ENCODE measurements at regions not wholly inside any gene's neighbourhood (a gene's known extent, or its start where the extent isn't known, plus 50 kb on each side); places are given as distances from the start of the nearest gene placed in this dataset.
A peak's percentile ranks its signal among the peaks of the same experiment; 100 is the strongest.

DNA sequence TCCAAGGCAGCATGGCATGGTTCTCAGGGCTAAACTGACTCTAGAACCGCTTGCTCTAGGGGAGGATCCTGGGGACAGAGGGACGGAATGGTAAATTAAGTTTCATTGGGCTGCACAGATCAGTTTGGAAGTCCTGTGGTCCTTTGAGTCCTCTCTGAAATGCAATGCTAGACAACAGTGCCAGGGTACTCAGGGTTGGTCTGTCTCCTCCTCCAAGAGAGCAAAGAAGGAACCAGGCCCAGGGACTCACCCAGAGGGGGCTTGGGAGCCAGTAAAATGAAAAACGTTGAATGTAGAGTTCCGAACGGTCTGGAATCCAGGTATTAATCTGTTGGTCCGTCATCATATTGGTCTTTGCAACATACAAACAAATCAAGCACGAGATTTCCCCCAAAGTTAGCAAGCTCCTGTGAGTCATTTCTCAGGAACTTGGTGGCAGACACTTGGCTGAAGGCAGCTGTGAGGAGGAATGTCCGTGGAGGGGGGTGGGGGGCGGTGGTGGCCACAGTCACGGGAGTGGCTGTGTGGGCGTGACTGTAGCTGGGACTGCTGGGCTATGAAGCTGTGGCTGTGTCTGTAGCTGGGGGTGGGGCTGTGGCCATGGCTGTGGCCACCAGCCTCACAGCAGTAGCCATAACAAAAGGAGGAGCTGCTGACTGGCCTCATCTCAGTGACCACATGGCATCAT, 361.0 kb downstream of the SHQ1 start:
- peaks cover 43% of the 10 kb centered on the region for H3K4me1 Mint-ChIP-seq (ENCODE audit: insufficient read depth, unreplicated experiment)
- intact Hi-C loops (cut with micrococcal nuclease) = no loop called here
- DNase-seq (ENCODE audit: unreplicated experiment) = peak; percentile 74
- H3K27ac Mint-ChIP-seq (ENCODE audit: low read depth, unreplicated experiment) = peak overlapping the region; percentile 77
- BruUV-seq (replicated peaks) = no TSS peak
- ChIA-PET POLR2A (interaction anchor here (1.0 kb wide), 1 partner anchor 40 kb away, joined by 3 read pairs; no protein-coding TSS in a partner anchor), CTCF (interaction anchor here (0.6 to 1.5 kb wide), 3 partner anchors 330 to 532 kb away, joined by 3 to 4 read pairs (median 4); no protein-coding TSS in a partner anchor)
- TF ChIP-seq, protein P1, sequence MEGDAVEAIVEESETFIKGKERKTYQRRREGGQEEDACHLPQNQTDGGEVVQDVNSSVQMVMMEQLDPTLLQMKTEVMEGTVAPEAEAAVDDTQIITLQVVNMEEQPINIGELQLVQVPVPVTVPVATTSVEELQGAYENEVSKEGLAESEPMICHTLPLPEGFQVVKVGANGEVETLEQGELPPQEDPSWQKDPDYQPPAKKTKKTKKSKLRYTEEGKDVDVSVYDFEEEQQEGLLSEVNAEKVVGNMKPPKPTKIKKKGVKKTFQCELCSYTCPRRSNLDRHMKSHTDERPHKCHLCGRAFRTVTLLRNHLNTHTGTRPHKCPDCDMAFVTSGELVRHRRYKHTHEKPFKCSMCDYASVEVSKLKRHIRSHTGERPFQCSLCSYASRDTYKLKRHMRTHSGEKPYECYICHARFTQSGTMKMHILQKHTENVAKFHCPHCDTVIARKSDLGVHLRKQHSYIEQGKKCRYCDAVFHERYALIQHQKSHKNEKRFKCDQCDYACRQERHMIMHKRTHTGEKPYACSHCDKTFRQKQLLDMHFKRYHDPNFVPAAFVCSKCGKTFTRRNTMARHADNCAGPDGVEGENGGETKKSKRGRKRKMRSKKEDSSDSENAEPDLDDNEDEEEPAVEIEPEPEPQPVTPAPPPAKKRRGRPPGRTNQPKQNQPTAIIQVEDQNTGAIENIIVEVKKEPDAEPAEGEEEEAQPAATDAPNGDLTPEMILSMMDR (IDR thresholded peaks at IDR 0.05; ENCODE audit: unreplicated experiment) = no peak
- no peaks in the 10 kb centered on the region for H3K9me3 Mint-ChIP-seq (ENCODE audit: unreplicated experiment)
- peaks cover 6% of the 10 kb centered on the region for H3K36me3 Mint-ChIP-seq (ENCODE audit: insufficient read depth, unreplicated experiment)
- peak overlapping the region; percentile 44 for H3K4me3 Mint-ChIP-seq (ENCODE audit: unreplicated experiment)
- no peaks in the 10 kb centered on the region for H3K27me3 Mint-ChIP-seq (ENCODE audit: insufficient read depth, unreplicated experiment)

DNA sequence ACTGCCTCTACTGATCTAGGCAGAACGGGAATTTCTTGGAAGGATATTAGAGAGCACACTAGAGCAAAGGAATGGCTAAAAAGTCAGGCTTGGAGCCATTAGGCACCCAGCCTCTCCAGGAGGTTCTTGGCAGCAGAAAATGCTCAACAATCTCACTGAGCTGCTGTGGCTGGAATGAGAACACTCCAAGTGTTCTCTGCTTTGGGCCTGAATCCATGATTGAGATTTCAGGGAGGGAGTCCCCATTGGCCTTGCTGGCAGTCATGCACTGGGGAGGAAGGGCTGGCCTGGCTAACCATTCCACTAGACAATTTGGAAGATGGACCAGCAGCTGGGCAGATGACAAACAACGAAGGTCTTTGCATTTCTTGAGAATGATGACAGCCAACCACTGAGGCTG, 362.6 kb downstream of the SHQ1 start:
- no peak for DNase-seq (ENCODE audit: unreplicated experiment)
- no peak overlapping the region for H3K4me3 Mint-ChIP-seq (ENCODE audit: unreplicated experiment)
- CTCF ChIA-PET = interaction anchor here (0.6 to 0.7 kb wide), 3 partner anchors 84 to 796 kb away, joined by 3 read pairs; no protein-coding TSS in a partner anchor
- intact Hi-C loops (cut with micrococcal nuclease) = no loop called here
- no peaks in the 10 kb centered on the region for H3K9me3 Mint-ChIP-seq (ENCODE audit: unreplicated experiment)
- H3K27ac Mint-ChIP-seq (ENCODE audit: low read depth, unreplicated experiment) = no peak overlapping the region
- TF ChIP-seq, protein P1 (IDR thresholded peaks at IDR 0.05; ENCODE audit: unreplicated experiment) = no peak
- peaks cover 6% of the 10 kb centered on the region for H3K36me3 Mint-ChIP-seq (ENCODE audit: insufficient read depth, unreplicated experiment)
- no TSS peak for BruUV-seq (replicated peaks)
- peaks cover 37% of the 10 kb centered on the region for H3K4me1 Mint-ChIP-seq (ENCODE audit: insufficient read depth, unreplicated experiment)
- POLR2A ChIA-PET = interaction anchor here (0.5 kb wide), 1 partner anchor 229 kb away, joined by 3 read pairs; no protein-coding TSS in a partner anchor
- H3K27me3 Mint-ChIP-seq (ENCODE audit: insufficient read depth, unreplicated experiment) = no peaks in the 10 kb centered on the region

DNA sequence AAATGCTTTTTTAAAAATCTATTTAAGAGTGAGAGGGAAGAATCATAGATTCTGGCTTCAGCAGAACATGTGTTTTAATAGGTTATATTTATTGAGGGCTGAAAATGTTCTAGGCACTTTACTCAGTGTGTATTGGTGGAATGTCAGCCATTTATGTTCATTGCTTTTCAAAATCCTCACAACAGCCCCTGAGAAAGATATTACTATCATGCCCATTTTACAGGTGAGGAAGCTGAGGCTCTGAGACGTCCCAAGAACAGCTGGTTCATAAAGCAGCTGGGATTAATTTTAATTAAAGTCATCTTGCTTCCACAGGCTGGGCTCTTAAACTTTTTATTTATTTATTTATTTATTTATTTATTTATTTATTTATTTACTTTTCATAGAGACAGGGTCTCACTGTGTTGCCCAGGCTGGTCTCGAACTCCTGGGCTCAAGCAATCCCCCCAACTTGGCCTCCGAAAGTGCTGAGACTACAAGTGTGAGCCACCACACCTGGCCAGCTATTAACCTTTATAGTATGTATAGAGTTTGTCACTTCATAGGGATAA, 364.6 kb downstream of the SHQ1 start:
- Mint-ChIP-seq H3K4me3 (ENCODE audit: unreplicated experiment) (no peak overlapping the region), H3K27me3 (ENCODE audit: insufficient read depth, unreplicated experiment) (no peaks in the 10 kb centered on the region)

More for the DNA sequence above, 364.6 kb downstream of the SHQ1 start:
- H3K4me1 Mint-ChIP-seq (ENCODE audit: insufficient read depth, unreplicated experiment) = peaks cover 33% of the 10 kb centered on the region
- ChIA-PET CTCF (interaction anchor here (0.6 kb wide), 1 partner anchor 474 kb away, joined by 3 read pairs; no protein-coding TSS in a partner anchor), POLR2A (interaction anchor here (0.7 to 2.2 kb wide), 5 partner anchors 9 to 529 kb away, joined by 3 to 9 read pairs (median 4); no protein-coding TSS in a partner anchor)
- DNase-seq (ENCODE audit: unreplicated experiment) = no peak
- H3K9me3 Mint-ChIP-seq (ENCODE audit: unreplicated experiment) = no peaks in the 10 kb centered on the region
- TF ChIP-seq, protein P1 (IDR thresholded peaks at IDR 0.05; ENCODE audit: unreplicated experiment) = no peak
- BruUV-seq (replicated peaks) = no TSS peak
- intact Hi-C loops (cut with micrococcal nuclease) = no loop called here
- H3K27ac Mint-ChIP-seq (ENCODE audit: low read depth, unreplicated experiment) = no peak overlapping the region
- no peaks in the 10 kb centered on the region for H3K36me3 Mint-ChIP-seq (ENCODE audit: insufficient read depth, unreplicated experiment)

Measured in MCF 10A (cell line).